RWPE1 (cell line): ENCODE measurements at regions not wholly inside any gene's neighbourhood (a gene's known extent, or its start where the extent isn't known, plus 50 kb on each side); places are given as distances from the start of the nearest gene placed in this dataset.

Source experiments
- CTCF ChIA-PET: fragments of 350-600 bp; sonication (Branson Sonifier 250); formaldehyde crosslinking; extraction: SDS; loops from one replicate; lab custom pipeline; 2021; lab: Yijun Ruan, JAX
- POLR2A ChIA-PET: fragments of 400-600 bp; formaldehyde crosslinking; extraction: SDS; loops from one replicate; lab custom pipeline; 2020; ENCODE audit warnings: antibody characterized with exemption; ENCODE audit not compliant: low non-redundant PET; lab: Yijun Ruan, JAX
- DNase-seq: peaks from one replicate; pipeline ENCODE4 v3.0.0; 2012; ENCODE audit warnings: low spot score
- H3K27ac ChIP-seq: fragments of 450-650 bp; 2 replicates; pipeline ENCODE4 v1.5.1; 2017
- CTCF ChIP-seq: fragments of 450-650 bp; conservative IDR thresholded peaks from 2 replicates; pipeline ENCODE4 v1.5.1; 2017; ENCODE audit warnings: low read depth, mild to moderate bottlenecking

GRCh38 chr11:121699801-121700200 lies 247.0 kb upstream of the SORL1-AS1 start:
- DNase-seq = no peak
- TF ChIP-seq CTCF = no peak
- ChIA-PET POLR2A (no interaction called here), CTCF (interaction anchor here (0.6 to 1.3 kb wide), 3 partner anchors 11 to 862 kb away, joined by 3 to 4 read pairs (median 3); no protein-coding TSS in a partner anchor)
- no peak overlapping the region for H3K27ac ChIP-seq

- no peak for DNase-seq
- TF ChIP-seq CTCF = no peak
- no peak overlapping the region for H3K27ac ChIP-seq
- CTCF ChIA-PET = interaction anchor here (0.9 kb wide), 1 partner anchor 506 kb away, joined by 3 read pairs; no protein-coding TSS in a partner anchor
- POLR2A ChIA-PET = no interaction called here
These were observed 244.3 kb upstream of the SORL1-AS1 start for GRCh38 chr11:121696931-121697670.

GRCh38 chr11:121696177-121696871 lies 243.6 kb upstream of the SORL1-AS1 start:
- peak; percentile 6 for DNase-seq
- no peak overlapping the region for H3K27ac ChIP-seq
- POLR2A ChIA-PET = no interaction called here
- CTCF ChIA-PET = interaction anchor here (0.9 kb wide), 1 partner anchor 507 kb away, joined by 3 read pairs; no protein-coding TSS in a partner anchor
- TF ChIP-seq CTCF = no peak

GRCh38 chr11:121692236-121692635 lies 239.5 kb upstream of the SORL1-AS1 start:
- POLR2A ChIA-PET = no interaction called here
- no peak overlapping the region for H3K27ac ChIP-seq
- TF ChIP-seq CTCF = no peak
- CTCF ChIA-PET = no interaction called here
- DNase-seq = no peak

GRCh38 chr11:121688860-121689614 lies 236.3 kb upstream of the SORL1-AS1 start:
- CTCF ChIA-PET = interaction anchor here (1.0 kb wide), 1 partner anchor 11 kb away, joined by 3 read pairs; no protein-coding TSS in a partner anchor
- H3K27ac ChIP-seq = no peak overlapping the region
- POLR2A ChIA-PET = no interaction called here
- no peak for TF ChIP-seq CTCF
- DNase-seq = no peak

GRCh38 chr11:121688055-121688491 lies 235.3 kb upstream of the SORL1-AS1 start:
- DNase-seq = no peak
- no peak for TF ChIP-seq CTCF
- CTCF ChIA-PET = no interaction called here
- POLR2A ChIA-PET = no interaction called here
- no peak overlapping the region for H3K27ac ChIP-seq
